Endothelial cell of umbilical vein (primary cell): ENCODE measurements at regions not wholly inside any gene's neighbourhood (a gene's known extent, or its start where the extent isn't known, plus 50 kb on each side); places are given as distances from the start of the nearest gene placed in this dataset.

Source experiments
- BruUV-seq: library from RNA; stranded (reverse); fragments of 400-500 nt; replicated peaks from 2 replicates; lab custom pipeline; 2021; lab: Mats Ljungman, UMichigan
- CTCF ChIA-PET: fragments of 300-600, 350-600 bp; sonication (Branson Sonifier 250); formaldehyde crosslinking; loops from one replicate; lab custom pipeline; 2021; ENCODE audit warnings: antibody characterized with exemption, inconsistent platforms; lab: Charles Lee
- POLR2A ChIA-PET: fragments of 300-600, 350-600 bp; sonication (Branson Sonifier 250); formaldehyde crosslinking; loops from one replicate; lab custom pipeline; 2021; ENCODE audit warnings: antibody characterized with exemption, inconsistent platforms; lab: Charles Lee
- DNase-seq: peaks from one replicate; pipeline ENCODE4 v3.0.0-alpha.2; 2011; ENCODE audit warnings: low read depth, low spot score
- FAIRE-seq: peaks from 2 replicates; lab custom pipeline; 2011; peaks lifted over from hg19 to GRCh38; lab: Jason Lieb, UNC
- H2AFZ ChIP-seq: 2 replicates; pipeline ENCODE4 v1.6.0; 2012; ENCODE audit warnings: low read depth, low read length, control low read depth, inconsistent platforms
- H3K27ac ChIP-seq: 2 replicates; pipeline ENCODE4 v1.5.1; 2011; ENCODE audit warnings: low read depth, mild to moderate bottlenecking, control low read depth, low read length, moderate library complexity; ENCODE audit not compliant: insufficient read depth
- H3K27me3 ChIP-seq, 2 experiments: 2 replicates each; pipeline versions ENCODE4 v1.6.0 to v1.6.1; 2011; ENCODE audit warnings: low read length in 2 of 2, mixed read lengths in 1 of 2; ENCODE audit not compliant: control insufficient read depth in 2 of 2, insufficient read depth in 2 of 2
- H3K36me3 ChIP-seq, 2 experiments: 2 replicates in 1 of 2; 3 replicates in 1 of 2; pipeline ENCODE4 v1.5.1; 2011; ENCODE audit warnings: low read length in 2 of 2, mild to moderate bottlenecking in 1 of 2, moderate library complexity in 1 of 2; ENCODE audit not compliant: control insufficient read depth in 2 of 2, insufficient read depth in 2 of 2; ENCODE audit errors: extremely low read depth in 1 of 2
- H3K4me1 ChIP-seq: 3 replicates; pipeline ENCODE4 v1.5.1; 2011; ENCODE audit warnings: mild to moderate bottlenecking, low read length; ENCODE audit not compliant: control insufficient read depth, insufficient read depth; ENCODE audit errors: extremely low read depth
- H3K4me2 ChIP-seq: 2 replicates; pipeline ENCODE4 v1.6.1; 2011; ENCODE audit warnings: low read length, control low read depth, mixed read lengths; ENCODE audit not compliant: insufficient read depth
- H3K4me3 ChIP-seq, 3 experiments: fragments of 200-600 bp in 1 of 3; sonication (generic), shearing (Covaris generic) in 1 of 3; replicated peaks in 1 of 3; 2 replicates each; pipeline ENCODE4 v1.5.1; 2011 to 2016; ENCODE audit warnings: control low read depth in 3 of 3, low read length in 3 of 3, mild to moderate bottlenecking in 2 of 3, inconsistent platforms in 1 of 3, low read depth in 1 of 3, moderate library complexity in 1 of 3; ENCODE audit not compliant: insufficient read depth in 1 of 3
- H3K79me2 ChIP-seq: 2 replicates; pipeline ENCODE4 v1.6.0; 2012; ENCODE audit warnings: low read length, inconsistent platforms; ENCODE audit not compliant: control insufficient read depth, insufficient read depth
- H3K9ac ChIP-seq: replicated peaks from 2 replicates; pipeline ENCODE3; 2011; ENCODE audit warnings: low read length, control low read depth; ENCODE audit not compliant: insufficient read depth; ENCODE audit errors: extremely low read depth
- H3K9me1 ChIP-seq: replicated peaks from 3 replicates; pipeline ENCODE4 v1.6.0; 2011; ENCODE audit warnings: mild to moderate bottlenecking, low read length; ENCODE audit not compliant: control insufficient read depth, insufficient read depth; ENCODE audit errors: extremely low read depth
- H3K9me3 ChIP-seq: replicated peaks from 2 replicates; pipeline ENCODE4 v1.5.1; 2012; ENCODE audit warnings: low read length, inconsistent platforms; ENCODE audit not compliant: control insufficient read depth, insufficient read depth
- H4K20me1 ChIP-seq: replicated peaks from 2 replicates; pipeline ENCODE3; 2011; ENCODE audit warnings: mild to moderate bottlenecking, low read length; ENCODE audit not compliant: control insufficient read depth, insufficient read depth; ENCODE audit errors: extremely low read depth
- CTCF ChIP-seq, 2 donors: IDR thresholded peaks; 1 replicate in 1 of 2; 2 replicates in 1 of 2; pipeline ENCODE4 v1.5.1; 2011; ENCODE audit warnings: low read length in 2 of 2, mild to moderate bottlenecking in 2 of 2, moderate library complexity in 2 of 2, control low read depth in 1 of 2, inconsistent platforms in 1 of 2, low read depth in 1 of 2; ENCODE audit not compliant: insufficient read depth in 1 of 2; ENCODE audit errors: extremely low read depth in 1 of 2
- EZH2 ChIP-seq: IDR thresholded peaks from 2 replicates; pipeline ENCODE4 v1.6.1; 2012; ENCODE audit warnings: borderline replicate concordance, low read depth, mild to moderate bottlenecking, moderate library complexity, low read length, inconsistent platforms; ENCODE audit not compliant: severe bottlenecking
- FOS ChIP-seq: IDR thresholded peaks from 2 replicates; pipeline ENCODE4 v1.6.1; 2011; ENCODE audit warnings: mild to moderate bottlenecking, low read length, moderate library complexity, borderline replicate concordance; ENCODE audit not compliant: insufficient read depth
- GATA2 ChIP-seq: IDR thresholded peaks from 2 replicates; pipeline ENCODE4 v1.7.0; 2011; ENCODE audit warnings: low read depth, mild to moderate bottlenecking, moderate library complexity, mixed read lengths, low read length; ENCODE audit not compliant: insufficient read length, insufficient read depth
- JUN ChIP-seq: IDR thresholded peaks from 2 replicates; pipeline ENCODE4 v1.6.1; 2011; ENCODE audit warnings: borderline replicate concordance, low read depth; ENCODE audit not compliant: insufficient read length, insufficient read depth
- MYC ChIP-seq: IDR thresholded peaks from one replicate; pipeline ENCODE4 v1.6.1; 2011; ENCODE audit warnings: mild to moderate bottlenecking, low read depth, low read length
- POLR2A ChIP-seq: IDR thresholded peaks from 2 replicates; pipeline ENCODE4 v1.6.1; 2012; ENCODE audit warnings: low read depth, mild to moderate bottlenecking, control low read depth, low read length
- POLR2AphosphoS5 ChIP-seq: IDR thresholded peaks from 2 replicates; pipeline ENCODE4 v1.6.1; 2012; ENCODE audit warnings: low read depth, mild to moderate bottlenecking, control low read depth, low read length, moderate library complexity; ENCODE audit not compliant: insufficient read depth
- dilution Hi-C: fragments of 300-500 bp; cut with MboI; formaldehyde crosslinking; loops from one replicate; pipeline ENCODE4 v1.15.0; 2019; ENCODE audit warnings: low sequenced_read_pairs; ENCODE audit not compliant: extremely low pct_ligation_motif_present
- intact Hi-C: fragments of 100-400 bp; cut with micrococcal nuclease; formaldehyde crosslinking; loops from one replicate; pipeline ENCODE4 v1.10.0; 2022
- TF ChIP-seq, protein P1 (sequence below): IDR thresholded peaks from 2 replicates; pipeline ENCODE4 v1.6.1; 2011; ENCODE audit not compliant: insufficient read depth, insufficient read length

- FAIRE-seq (no peak), DNase-seq (no peak)
- Histone ChIP-seq H3K79me2 (no peaks in the 10 kb centered on the region), H3K36me3 (no peaks in the 10 kb centered on the region), H3K4me2 (no peak overlapping the region), H3K9ac (no peak overlapping the region), H3K9me1 (no peaks in the 10 kb centered on the region), H3K27ac (no peak overlapping the region), H4K20me1 (no peaks in the 10 kb centered on the region), H3K4me3 (no peak overlapping the region), H3K27me3 (no peaks in the 10 kb centered on the region), H3K9me3 (no peaks in the 10 kb centered on the region), H2AFZ (no peak overlapping the region), H3K4me1 (no peaks in the 10 kb centered on the region)
- intact Hi-C loops: no loop called here
- ChIA-PET POLR2A (no interaction called here), CTCF (interaction anchor here (1.0 kb wide), 2 partner anchors 17 to 49 kb away, joined by 4 to 5 read pairs; no protein-coding TSS in a partner anchor)
- no peak for TF ChIP-seq MYC
- TF ChIP-seq POLR2AphosphoS5: no peak
- TF ChIP-seq JUN: no peak
- TF ChIP-seq EZH2: no peak
- no peak for TF ChIP-seq POLR2A
- no peak for TF ChIP-seq GATA2
- TF ChIP-seq, protein P1, sequence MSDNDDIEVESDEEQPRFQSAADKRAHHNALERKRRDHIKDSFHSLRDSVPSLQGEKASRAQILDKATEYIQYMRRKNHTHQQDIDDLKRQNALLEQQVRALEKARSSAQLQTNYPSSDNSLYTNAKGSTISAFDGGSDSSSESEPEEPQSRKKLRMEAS: no peak
- BruUV-seq: no TSS peak
- dilution Hi-C loops: no loop called here
These were observed 77.7 kb upstream of the TUSC1 start for GRCh38 chr9:25755951-25756350.

GRCh38 chr9:25752398-25752797, 74.2 kb upstream of the TUSC1 start:
- Histone ChIP-seq H3K27ac (no peak overlapping the region), H4K20me1 (no peaks in the 10 kb centered on the region), H3K9me3 (no peaks in the 10 kb centered on the region), H3K79me2 (no peaks in the 10 kb centered on the region), H3K36me3 (no peaks in the 10 kb centered on the region), H3K4me3 (no peak overlapping the region), H2AFZ (no peak overlapping the region), H3K4me1 (no peaks in the 10 kb centered on the region), H3K27me3 (no peaks in the 10 kb centered on the region), H3K4me2 (no peak overlapping the region), H3K9me1 (no peaks in the 10 kb centered on the region), H3K9ac (no peak overlapping the region)
- dilution Hi-C loops: no loop called here
- no peak for FAIRE-seq
- ChIA-PET CTCF (no interaction called here), POLR2A (no interaction called here)
- TF ChIP-seq POLR2A (no peak), JUN (no peak), POLR2AphosphoS5 (no peak), EZH2 (no peak), GATA2 (no peak), FOS (no peak), CTCF (IDR thresholded peaks at IDR 0.05; ENCODE audit: extremely low read depth in 1 of 2, insufficient read depth in 1 of 2, low read depth in 1 of 2, low read length in 2 of 2) (no peak), MYC (no peak)
- TF ChIP-seq, protein P1: no peak
- BruUV-seq: no TSS peak
- DNase-seq: no peak
- intact Hi-C loops: no loop called here
